Hindlimb muscle (tissue), 1 donor: ENCODE measurements at regions not wholly inside any gene's neighbourhood (a gene's known extent, or its start where the extent isn't known, plus 50 kb on each side); places are given as distances from the start of the nearest gene placed in this dataset.
"Not testable (repeated sequence)": the region's sequence is repeated elsewhere in the genome, so short reads cannot be mapped to it uniquely, and the experiment has no call there.

Experiments
- DNase-seq: peaks from one replicate; pipeline ENCODE4 v3.0.0-alpha.2; 2013

GRCh38 chrX:7372825-7373525 lies 225.0 kb upstream of the PUDP start:
- peak; percentile 4 for DNase-seq

DNA sequence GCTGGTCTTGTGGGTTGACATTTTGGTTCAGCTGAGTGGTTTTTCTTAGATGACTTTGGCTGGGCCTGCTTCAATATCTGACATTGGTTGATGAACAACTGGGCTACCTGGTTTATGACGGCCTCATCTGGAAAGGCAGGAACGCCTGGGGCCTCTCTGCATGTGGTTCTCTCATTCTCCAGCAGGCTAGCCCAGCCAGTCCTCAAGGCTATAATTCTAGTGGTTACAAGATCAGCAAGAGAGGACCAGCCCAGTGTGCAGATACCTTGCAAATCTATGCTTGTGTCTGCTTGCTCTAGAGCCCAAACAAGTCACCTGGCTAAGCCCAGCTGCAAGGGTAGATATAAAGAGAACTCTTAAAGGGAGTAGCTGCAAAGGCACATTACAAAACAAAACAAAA lies 214.2 kb upstream of the PUDP start:
- no peak for DNase-seq

DNA sequence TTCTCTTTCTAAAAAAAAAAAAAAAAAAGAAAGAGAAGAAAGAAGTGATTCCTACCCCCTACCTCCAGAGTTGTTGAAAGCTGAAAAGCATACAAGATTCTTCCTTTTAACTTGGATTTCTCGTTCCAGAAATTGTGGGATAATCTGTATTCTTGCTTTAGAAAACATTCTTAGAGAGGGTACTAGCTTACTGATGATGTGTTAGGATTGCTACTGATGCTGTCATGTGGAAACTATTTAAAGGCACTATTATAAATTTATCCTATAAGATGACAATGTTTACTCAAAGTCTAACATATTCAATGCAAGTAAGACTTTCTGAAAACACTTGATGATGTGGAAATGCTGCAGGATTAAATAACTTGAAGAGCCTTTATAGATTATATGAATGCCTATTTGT lies 204.0 kb upstream of the PUDP start:
- DNase-seq = no peak

DNA sequence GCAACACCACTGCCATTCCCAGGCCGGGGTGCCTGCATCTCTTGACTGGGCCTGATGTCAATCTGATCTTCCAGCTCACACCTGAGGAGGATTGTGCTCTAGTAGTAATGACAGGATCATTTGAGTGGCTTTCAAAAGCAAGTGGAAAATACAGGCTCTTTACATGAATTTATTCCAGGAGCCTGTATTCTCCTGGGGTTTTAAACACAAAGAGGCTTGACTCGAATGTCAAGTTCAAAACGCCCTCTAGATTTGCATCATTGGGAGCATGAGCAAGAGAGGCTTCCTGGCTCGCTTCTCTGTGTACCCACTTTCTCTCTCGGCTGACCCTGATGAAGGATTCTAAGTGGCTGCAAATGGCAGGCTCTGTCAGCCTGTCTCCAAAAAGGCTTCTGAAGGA lies 199.5 kb upstream of the PUDP start:
- DNase-seq = no peak

DNA sequence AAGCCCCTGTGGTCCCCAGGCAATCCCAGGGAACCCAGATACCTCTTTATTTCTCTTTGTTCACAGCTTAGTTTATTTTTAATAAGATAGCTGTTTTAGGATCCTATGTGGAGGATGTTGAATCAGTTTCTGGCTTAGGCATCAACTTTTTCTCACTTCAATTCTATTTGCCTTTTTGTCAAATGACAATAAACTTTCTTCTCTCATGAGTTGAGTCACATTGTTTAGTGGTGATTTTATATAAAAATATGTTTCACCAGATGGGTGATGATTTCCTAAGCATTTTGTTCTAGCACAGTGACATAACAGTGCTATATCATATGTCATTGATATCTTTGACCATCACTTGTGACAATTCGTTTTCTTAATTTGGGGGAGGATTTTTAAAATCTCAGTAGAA lies 198.1 kb upstream of the PUDP start:
- no peak for DNase-seq

DNA sequence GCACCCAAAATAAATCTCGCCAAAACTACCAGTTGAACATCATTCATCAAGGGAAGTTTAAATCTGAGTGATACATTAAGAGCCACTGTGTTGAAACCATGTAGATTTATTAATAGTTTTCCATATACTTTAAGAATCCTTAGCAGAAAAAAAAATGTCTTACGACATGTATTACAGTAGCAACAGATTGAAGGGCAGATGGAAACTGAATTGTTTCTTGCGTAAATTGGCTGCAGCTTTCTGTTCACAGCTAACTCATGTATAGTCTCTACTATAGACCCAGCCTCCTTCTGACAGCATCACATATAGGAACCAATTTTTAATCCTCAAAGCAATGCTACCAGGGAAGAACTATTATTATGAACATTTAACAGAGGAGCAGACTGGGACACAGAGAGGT lies 195.2 kb upstream of the PUDP start:
- no peak for DNase-seq

DNA sequence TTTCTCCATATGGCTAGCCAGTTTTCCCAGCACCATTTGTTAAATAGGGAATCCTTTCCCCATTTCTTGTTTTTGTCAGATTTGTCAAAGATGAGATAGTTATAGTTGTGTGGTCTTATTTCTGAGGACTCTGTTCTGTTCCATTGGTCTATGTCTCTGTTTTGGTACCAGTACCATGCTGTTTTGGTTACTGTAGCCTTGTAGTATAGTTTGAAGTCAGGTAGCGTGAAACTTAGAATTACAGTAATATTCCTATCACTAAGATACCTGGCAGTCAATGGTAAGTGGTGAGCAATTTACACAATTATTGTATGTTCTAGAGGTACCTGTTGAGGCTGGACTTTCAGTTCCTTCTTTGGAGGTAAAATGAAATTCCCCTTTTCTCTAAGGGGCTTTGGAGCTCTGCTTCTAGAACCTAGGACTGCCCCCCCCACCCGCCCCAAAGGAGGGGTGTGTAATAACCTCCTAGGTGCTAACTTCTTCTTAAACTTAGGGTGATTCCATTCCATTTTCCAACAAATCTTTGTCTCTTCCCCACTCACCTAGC lies 187.9 kb upstream of the PUDP start:
- not testable (repeated sequence) for DNase-seq

DNA sequence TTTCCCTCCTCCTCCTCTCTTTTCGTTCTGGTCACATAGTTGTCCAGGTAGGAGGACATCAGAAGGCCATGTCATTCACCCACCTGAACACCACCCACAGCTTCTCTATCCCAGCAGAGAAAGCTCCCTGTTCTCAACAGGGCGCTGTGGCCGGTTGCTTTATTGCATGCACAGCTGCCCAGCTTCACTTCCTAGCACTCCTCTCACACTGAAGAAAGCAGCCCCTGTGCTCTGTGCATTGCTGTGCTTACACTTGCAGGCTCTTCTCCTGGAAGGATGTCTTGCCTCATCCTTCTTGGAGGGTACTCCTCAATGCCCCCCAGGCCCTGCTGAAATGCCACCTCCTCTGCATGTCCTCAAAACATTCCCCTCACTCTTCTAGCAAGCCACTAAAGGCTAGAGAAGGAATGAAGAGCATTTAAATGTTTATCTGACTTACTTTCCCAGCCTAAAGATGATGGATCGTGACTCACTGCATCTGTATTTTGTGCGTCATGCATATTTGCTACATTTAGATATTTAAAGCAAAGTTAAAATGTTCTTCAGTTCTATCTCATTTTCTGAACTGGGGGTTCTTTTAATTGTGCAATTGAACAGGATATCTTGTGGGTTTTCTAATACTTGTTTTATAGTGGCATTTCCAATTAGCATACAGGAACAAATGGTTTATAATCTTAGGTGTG lies 186.4 kb upstream of the PUDP start:
- DNase-seq = no peak

DNA sequence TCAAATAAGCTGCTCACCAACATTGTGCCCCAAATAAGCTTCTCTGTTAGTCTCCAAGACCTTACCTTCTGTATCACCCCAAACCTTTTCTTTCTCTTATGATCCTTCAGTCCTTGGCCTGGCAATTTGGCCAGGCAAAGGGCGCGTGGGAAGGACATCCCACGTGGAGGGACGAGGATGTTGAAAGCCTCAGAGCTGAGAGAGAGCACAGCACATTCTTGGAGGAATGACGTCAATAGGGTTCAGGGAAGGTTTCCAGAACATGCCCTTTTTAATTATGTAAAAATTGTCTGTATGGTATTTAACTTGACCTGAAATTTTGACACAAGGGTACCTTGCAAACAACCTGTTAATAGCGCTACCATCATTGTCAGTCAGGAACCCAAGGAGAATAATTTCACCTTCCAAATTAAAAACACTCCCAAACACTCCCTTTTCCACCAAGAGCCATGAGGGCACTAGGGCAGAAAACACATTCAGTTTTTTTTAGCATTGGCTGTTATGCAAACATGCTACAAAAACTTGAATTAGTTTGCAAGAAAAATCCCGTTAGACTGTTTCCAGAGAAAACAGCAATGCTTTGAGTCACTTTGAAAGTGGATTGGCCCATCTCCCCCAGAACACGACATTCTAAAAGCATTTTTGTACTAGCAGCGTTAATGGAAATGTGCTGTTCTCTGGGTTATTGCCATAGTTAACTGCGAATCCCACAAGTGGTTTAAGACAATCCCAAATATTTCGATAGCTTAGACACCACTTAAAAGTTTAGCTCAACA lies 183.2 kb upstream of the PUDP start:
- peak; percentile 11 for DNase-seq

GRCh38 chrX:7330556-7330955 lies 182.6 kb upstream of the PUDP start:
- DNase-seq = no peak

DNA sequence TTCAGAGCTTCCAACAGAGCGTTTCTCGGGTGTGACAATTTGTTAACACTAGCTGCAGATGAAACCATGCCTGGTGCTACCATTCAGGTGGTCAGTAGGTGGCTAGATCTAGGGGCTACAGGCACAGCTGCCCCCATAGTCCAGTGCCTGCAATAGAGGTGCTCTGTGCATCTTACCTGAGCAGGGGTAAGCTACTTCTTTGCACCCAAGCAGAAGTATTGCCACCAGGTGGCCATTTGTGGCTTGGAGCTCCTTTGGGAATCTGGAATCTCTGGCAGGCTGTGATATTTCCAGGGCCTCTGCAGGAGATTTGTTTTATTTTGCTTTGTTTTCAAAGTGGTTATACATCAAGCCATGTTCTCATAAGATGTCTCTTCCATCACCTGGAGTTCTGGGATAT lies 170.7 kb upstream of the PUDP start:
- no peak for DNase-seq

GRCh38 chrX:7318241-7318640 lies 170.3 kb upstream of the PUDP start:
- DNase-seq = no peak

GRCh38 chrX:7316887-7317286 lies 168.9 kb upstream of the PUDP start:
- no peak for DNase-seq

DNA sequence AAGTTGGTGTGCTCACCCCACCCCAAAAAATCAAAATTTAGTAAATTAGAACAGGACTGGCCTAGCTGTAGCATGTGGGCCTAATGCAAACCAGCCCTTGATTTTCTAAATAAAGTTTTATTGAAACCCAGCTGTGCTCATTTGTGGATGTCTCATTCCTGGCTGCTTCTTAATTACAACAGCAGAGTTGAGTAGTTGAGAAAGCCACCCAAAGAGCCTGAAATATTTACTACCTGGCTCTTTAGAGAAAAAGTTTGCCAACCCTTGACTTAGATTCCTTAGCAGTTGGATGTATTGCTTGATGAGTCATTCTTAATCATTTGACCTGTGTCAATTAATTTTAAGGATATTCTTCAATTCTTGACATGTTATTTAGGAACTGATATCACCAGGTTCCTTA lies 168.3 kb upstream of the PUDP start:
- no peak for DNase-seq

DNA sequence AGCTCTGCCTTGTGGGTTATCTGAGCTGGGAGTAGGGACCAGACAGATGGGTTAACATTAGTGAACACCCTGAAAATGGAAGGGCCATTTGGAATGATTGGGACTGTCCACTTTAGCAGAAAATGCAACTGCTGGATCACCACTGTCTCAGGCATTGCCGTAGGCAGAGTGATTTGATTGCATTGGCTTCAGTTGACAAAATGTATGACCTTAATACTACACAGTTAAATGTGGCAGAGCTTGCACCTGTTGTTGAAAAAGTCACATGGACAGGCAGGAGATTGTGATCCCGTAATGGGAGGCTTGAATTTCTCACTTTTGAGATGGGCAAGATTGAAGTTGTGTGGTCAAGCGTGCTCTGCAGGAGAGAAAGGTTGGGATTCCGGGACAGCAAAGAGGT lies 166.5 kb upstream of the PUDP start:
- no peak for DNase-seq

GRCh38 chrX:7307720-7308119 lies 159.8 kb upstream of the PUDP start:
- DNase-seq = no peak

- DNase-seq = no peak
Observed at GRCh38 chrX:7294483-7294882, 146.5 kb upstream of the PUDP start.

- DNase-seq = no peak
Observed at GRCh38 chrX:7286168-7286837, 138.3 kb upstream of the PUDP start.

DNA sequence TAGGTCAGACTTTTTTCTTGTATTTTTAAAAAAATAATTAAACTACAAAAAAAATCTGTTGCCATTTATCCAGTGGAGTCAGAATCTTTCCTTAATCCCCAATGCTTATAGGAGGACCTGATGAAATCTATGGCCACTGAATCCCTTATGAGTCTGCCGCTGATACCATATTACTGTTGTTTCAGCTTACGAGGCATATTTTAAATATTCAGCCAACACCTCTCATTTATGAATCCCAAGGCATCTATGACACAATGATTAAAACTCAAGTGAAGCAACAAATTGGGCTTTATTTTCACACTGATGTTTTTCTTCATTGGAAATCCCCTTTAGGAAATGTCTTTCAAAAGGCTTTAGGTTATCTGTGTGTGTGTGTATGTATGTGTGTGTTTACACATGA lies 137.8 kb upstream of the PUDP start:
- no peak for DNase-seq

DNA sequence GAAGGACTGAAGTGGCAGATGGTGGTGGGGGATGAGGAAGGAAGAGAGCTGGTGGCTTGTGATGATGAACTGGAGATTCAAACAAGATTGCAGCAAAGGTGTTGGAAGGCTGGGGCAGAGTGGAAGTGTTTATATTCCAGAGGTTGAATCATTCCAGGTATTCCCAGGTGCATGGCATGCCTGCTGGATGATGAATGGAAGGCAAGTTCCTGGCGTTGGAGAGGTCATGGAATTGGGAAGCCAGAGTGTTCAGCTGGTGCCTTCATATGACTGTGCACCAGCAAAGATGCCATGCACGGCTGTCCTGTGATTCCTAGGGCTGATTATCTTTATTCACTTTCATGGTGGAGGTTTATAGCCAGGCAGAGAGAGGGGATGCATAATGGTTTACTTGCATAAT lies 135.8 kb upstream of the PUDP start:
- no peak for DNase-seq

- no peak for DNase-seq
Observed at GRCh38 chrX:7280520-7280919, 132.6 kb upstream of the PUDP start.

- DNase-seq = no peak
Observed at GRCh38 chrX:7272346-7272745, 124.4 kb upstream of the PUDP start.

- no peak for DNase-seq
Observed at GRCh38 chrX:7270933-7271332, 123.0 kb upstream of the PUDP start.
